Activated naive CD8-positive, alpha-beta T cell treated with anti-CD3 and anti-CD28 coated beads for 36 hours (primary cell): ENCODE measurements at regions not wholly inside any gene's neighbourhood (a gene's known extent, or its start where the extent isn't known, plus 50 kb on each side); places are given as distances from the start of the nearest gene placed in this dataset.
"Not testable (repeated sequence)": the region's sequence is repeated elsewhere in the genome, so short reads cannot be mapped to it uniquely, and the experiment has no call there.

ENCODE experiments used
- DNase-seq: peaks from one replicate; pipeline ENCODE4 v3.0.0; 2021
- H3K27ac Mint-ChIP-seq: one replicate; pipeline ENCODE4 v1.8.0; 2022; ENCODE audit warnings: mild to moderate bottlenecking, moderate library complexity, mixed read lengths
- H3K27me3 Mint-ChIP-seq: one replicate; pipeline ENCODE4 v1.8.0; 2022; ENCODE audit warnings: mild to moderate bottlenecking, mixed read lengths
- H3K36me3 Mint-ChIP-seq: one replicate; pipeline ENCODE4 v1.8.0; 2021; ENCODE audit warnings: mild to moderate bottlenecking, mixed read lengths
- H3K4me1 Mint-ChIP-seq: one replicate; pipeline ENCODE4 v1.8.0; 2021; ENCODE audit warnings: mixed read lengths
- H3K4me3 Mint-ChIP-seq: one replicate; pipeline ENCODE4 v1.8.0; 2022; ENCODE audit warnings: mild to moderate bottlenecking, moderate library complexity, mixed read lengths
- H3K9me3 Mint-ChIP-seq: one replicate; pipeline ENCODE4 v1.8.0; 2022; ENCODE audit warnings: mixed read lengths

GRCh38 chr3:164418414-164418813 lies 659.9 kb downstream of the SI start:
- no peak for DNase-seq
- H3K36me3 Mint-ChIP-seq: no peaks in the 10 kb centered on the region
- H3K9me3 Mint-ChIP-seq: peaks cover 3% of the 10 kb centered on the region
- H3K4me1 Mint-ChIP-seq: no peaks in the 10 kb centered on the region
- no peaks in the 10 kb centered on the region for H3K27me3 Mint-ChIP-seq
- no peak overlapping the region for H3K4me3 Mint-ChIP-seq
- no peak overlapping the region for H3K27ac Mint-ChIP-seq

DNA sequence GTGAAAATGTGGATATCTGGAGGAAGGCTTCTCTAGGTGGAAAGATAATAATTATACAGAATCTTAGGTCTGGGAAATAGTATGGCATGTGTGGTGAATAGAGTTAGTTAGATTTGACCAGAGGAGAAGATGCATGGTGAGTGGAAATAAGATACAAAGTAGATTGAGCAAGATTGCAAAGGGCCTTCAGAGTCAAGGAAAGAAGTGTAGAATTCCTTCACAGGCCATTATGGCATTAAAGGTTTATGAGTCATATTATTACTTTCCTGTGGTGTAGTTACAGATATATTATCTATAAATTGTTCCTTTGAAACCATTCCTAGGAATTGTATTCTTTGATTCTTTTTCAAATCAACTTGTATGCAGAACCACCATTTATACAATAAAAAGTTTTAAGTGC lies 660.3 kb downstream of the SI start:
- no peaks in the 10 kb centered on the region for H3K27me3 Mint-ChIP-seq
- no peaks in the 10 kb centered on the region for H3K4me1 Mint-ChIP-seq
- H3K36me3 Mint-ChIP-seq: no peaks in the 10 kb centered on the region
- H3K27ac Mint-ChIP-seq: no peak overlapping the region
- peaks cover 3% of the 10 kb centered on the region for H3K9me3 Mint-ChIP-seq
- H3K4me3 Mint-ChIP-seq: no peak overlapping the region
- DNase-seq: no peak

GRCh38 chr3:164416491-164417222 lies 661.6 kb downstream of the SI start:
- H3K36me3 Mint-ChIP-seq: no peaks in the 10 kb centered on the region
- no peaks in the 10 kb centered on the region for H3K4me1 Mint-ChIP-seq
- peaks cover 6% of the 10 kb centered on the region for H3K9me3 Mint-ChIP-seq
- no peak overlapping the region for H3K27ac Mint-ChIP-seq
- no peaks in the 10 kb centered on the region for H3K27me3 Mint-ChIP-seq
- no peak overlapping the region for H3K4me3 Mint-ChIP-seq
- no peak for DNase-seq

DNA sequence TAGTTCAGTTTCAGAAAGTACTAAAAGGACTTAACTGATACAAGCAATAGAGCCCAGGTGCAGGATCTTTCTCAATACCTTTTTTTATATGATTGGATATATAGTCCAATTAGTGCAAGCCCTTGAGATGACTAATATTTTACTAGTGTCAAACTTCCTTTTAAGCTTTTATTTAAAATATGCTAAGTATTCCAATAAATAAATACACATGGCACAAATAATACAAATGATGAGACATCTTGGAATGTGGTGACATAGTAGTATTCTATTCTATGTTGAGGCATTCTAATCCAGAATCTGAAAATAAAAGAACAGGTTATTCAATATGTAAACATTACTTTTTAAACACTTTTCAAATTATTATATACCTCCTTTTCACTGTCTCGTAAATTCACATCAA lies 670.0 kb downstream of the SI start:
- H3K4me3 Mint-ChIP-seq: no peak overlapping the region
- DNase-seq: no peak
- no peaks in the 10 kb centered on the region for H3K36me3 Mint-ChIP-seq
- H3K4me1 Mint-ChIP-seq: no peaks in the 10 kb centered on the region
- H3K9me3 Mint-ChIP-seq: peaks cover 9% of the 10 kb centered on the region
- no peak overlapping the region for H3K27ac Mint-ChIP-seq
- H3K27me3 Mint-ChIP-seq: no peaks in the 10 kb centered on the region

- Mint-ChIP-seq H3K36me3 (no peaks in the 10 kb centered on the region), H3K9me3 (peaks cover 4% of the 10 kb centered on the region), H3K27me3 (no peaks in the 10 kb centered on the region), H3K4me3 (no peak overlapping the region), H3K4me1 (no peaks in the 10 kb centered on the region), H3K27ac (no peak overlapping the region)
- no peak for DNase-seq
These were observed 671.2 kb downstream of the SI start for GRCh38 chr3:164407111-164407510.

DNA sequence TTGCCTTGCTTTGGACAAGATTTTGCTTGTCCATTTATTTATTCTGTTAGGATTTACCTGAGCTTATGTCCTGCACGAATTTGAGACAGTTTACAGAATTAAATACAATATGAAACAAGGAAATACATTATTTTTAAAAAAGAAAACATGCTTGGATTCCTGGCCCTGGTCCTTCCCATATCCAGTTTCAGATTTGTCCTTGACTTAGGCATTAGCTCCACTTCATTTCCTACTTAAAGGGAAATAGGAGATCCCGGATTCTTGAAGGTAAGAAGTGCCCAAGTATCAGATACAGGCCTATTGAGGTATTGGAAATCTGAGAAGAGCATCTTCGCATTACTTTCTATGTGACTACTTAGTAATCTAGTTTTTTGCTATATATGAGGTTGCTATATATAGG lies 672.0 kb downstream of the SI start:
- peaks cover 4% of the 10 kb centered on the region for H3K9me3 Mint-ChIP-seq
- H3K27me3 Mint-ChIP-seq: no peaks in the 10 kb centered on the region
- DNase-seq: no peak
- no peaks in the 10 kb centered on the region for H3K36me3 Mint-ChIP-seq
- H3K4me1 Mint-ChIP-seq: no peaks in the 10 kb centered on the region
- no peak overlapping the region for H3K27ac Mint-ChIP-seq
- no peak overlapping the region for H3K4me3 Mint-ChIP-seq

GRCh38 chr3:164401923-164402322 lies 676.4 kb downstream of the SI start:
- Mint-ChIP-seq H3K9me3 (peaks cover 1% of the 10 kb centered on the region), H3K4me1 (no peaks in the 10 kb centered on the region), H3K4me3 (no peak overlapping the region), H3K27ac (no peak overlapping the region), H3K36me3 (no peaks in the 10 kb centered on the region), H3K27me3 (no peaks in the 10 kb centered on the region)
- no peak for DNase-seq

DNA sequence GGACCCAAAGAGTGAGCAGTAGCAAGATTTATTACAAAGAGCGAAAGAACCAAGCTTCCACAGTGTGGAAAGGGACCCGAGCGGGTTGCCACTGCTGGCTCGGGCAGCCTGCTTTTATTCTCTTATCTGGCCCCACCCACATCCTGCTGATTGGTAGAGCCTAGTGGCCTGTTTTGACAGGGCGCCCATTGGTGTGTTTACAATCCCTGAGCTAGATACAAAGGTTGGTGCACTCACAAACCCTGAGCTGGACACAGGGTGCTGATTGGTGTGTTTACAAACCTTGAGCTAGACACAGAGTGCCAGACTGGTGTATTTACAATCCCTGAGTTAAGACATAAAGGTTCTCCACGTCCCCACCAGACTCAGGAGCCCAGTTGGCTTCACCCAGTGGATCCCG lies 676.9 kb downstream of the SI start:
- H3K36me3 Mint-ChIP-seq, DNase-seq, H3K27ac Mint-ChIP-seq, H3K27me3 Mint-ChIP-seq, H3K9me3 Mint-ChIP-seq, H3K4me1 Mint-ChIP-seq, H3K4me3 Mint-ChIP-seq: not testable (repeated sequence)

DNA sequence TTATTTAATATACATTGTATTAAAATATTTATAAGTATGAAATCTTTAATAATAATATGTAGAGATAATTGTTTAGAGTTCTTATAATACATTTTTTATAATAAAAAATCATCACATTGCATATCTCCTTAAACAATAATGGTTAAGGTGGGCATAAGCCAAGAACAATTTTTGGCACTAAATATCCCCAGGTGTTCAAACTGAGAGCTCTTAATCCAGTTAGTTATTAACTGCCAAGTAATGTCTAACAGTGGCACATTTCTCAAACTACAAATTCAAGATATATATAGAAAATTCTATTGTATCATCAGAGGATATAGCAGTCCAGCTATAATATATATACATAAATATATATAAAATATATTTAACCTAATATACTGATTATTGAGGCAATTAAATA lies 680.8 kb downstream of the SI start:
- Mint-ChIP-seq H3K9me3 (peaks cover 2% of the 10 kb centered on the region), H3K27me3 (no peaks in the 10 kb centered on the region), H3K27ac (no peak overlapping the region), H3K4me1 (no peaks in the 10 kb centered on the region), H3K36me3 (no peaks in the 10 kb centered on the region), H3K4me3 (no peak overlapping the region)
- no peak for DNase-seq

DNA sequence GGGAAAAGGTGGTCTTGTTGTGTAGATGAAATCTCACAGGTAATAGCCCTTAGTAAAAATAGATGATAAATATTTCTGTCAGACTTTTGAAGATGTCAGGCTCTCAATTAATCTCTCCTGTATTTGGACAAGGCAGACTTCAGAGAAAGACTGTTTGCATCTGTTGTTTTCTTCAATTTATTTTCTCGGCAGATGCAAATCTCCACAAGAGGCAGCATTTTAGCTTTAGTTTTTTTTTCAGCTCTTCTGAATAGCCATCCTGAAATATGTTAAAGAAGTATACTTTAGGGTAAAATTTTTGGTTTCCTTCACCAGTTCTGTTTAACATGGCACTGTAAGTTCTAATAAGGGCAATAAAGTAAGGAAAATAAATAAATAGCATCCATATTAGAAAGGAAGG lies 685.1 kb downstream of the SI start:
- H3K36me3 Mint-ChIP-seq: no peaks in the 10 kb centered on the region
- no peak for DNase-seq
- H3K4me1 Mint-ChIP-seq: no peaks in the 10 kb centered on the region
- H3K9me3 Mint-ChIP-seq: peaks cover 6% of the 10 kb centered on the region
- H3K4me3 Mint-ChIP-seq: no peak overlapping the region
- no peak overlapping the region for H3K27ac Mint-ChIP-seq
- H3K27me3 Mint-ChIP-seq: no peaks in the 10 kb centered on the region

GRCh38 chr3:164390046-164390445 lies 688.2 kb downstream of the SI start:
- H3K36me3 Mint-ChIP-seq: no peaks in the 10 kb centered on the region
- peaks cover 7% of the 10 kb centered on the region for H3K9me3 Mint-ChIP-seq
- H3K4me3 Mint-ChIP-seq: no peak overlapping the region
- DNase-seq: no peak
- H3K27ac Mint-ChIP-seq: no peak overlapping the region
- H3K27me3 Mint-ChIP-seq: no peaks in the 10 kb centered on the region
- H3K4me1 Mint-ChIP-seq: no peaks in the 10 kb centered on the region

DNA sequence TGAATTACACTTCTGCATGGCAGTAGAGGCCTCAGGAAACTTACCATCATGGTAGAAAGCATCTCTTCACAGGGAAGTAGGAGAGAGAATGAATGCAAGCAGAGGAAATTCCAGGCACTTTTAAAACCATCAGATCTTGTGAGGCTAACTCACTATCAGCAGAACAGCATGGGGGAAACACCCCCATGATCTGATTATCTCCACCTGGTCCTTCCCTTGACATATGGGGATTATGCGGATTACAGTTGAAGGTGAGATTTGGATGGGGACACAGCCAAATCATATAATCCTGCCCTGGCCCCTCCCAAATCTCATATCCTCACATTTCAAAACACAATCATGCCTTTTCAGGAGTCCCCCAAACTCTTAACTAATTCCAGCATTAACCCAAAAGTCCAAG lies 691.1 kb downstream of the SI start:
- no peak overlapping the region for H3K4me3 Mint-ChIP-seq
- DNase-seq: no peak
- H3K4me1 Mint-ChIP-seq: no peaks in the 10 kb centered on the region
- H3K9me3 Mint-ChIP-seq: peaks cover 9% of the 10 kb centered on the region
- H3K36me3 Mint-ChIP-seq: no peaks in the 10 kb centered on the region
- no peaks in the 10 kb centered on the region for H3K27me3 Mint-ChIP-seq
- no peak overlapping the region for H3K27ac Mint-ChIP-seq

DNA sequence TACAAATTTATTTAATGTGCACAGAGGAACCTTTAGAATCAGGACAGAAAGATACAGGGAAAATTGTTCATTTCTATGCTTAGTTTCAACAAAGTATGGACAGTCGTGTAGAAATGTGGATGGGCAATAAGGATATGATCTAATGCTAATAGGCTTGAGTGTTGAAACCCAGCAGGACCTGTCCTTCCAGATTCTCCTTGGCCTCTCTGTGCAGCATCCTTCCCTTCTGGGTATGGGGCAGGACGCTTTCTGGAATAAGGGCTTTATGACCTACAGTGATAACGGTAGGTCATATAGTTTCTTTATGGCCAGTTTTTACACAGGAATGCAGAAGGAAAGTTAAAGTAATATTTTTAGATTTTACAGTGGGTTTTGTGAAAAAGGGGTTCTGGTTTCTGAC lies 698.1 kb downstream of the SI start:
- Mint-ChIP-seq H3K36me3 (no peaks in the 10 kb centered on the region), H3K27me3 (no peaks in the 10 kb centered on the region), H3K27ac (no peak overlapping the region), H3K4me1 (no peaks in the 10 kb centered on the region), H3K9me3 (peaks cover 6% of the 10 kb centered on the region), H3K4me3 (no peak overlapping the region)
- DNase-seq: no peak

DNA sequence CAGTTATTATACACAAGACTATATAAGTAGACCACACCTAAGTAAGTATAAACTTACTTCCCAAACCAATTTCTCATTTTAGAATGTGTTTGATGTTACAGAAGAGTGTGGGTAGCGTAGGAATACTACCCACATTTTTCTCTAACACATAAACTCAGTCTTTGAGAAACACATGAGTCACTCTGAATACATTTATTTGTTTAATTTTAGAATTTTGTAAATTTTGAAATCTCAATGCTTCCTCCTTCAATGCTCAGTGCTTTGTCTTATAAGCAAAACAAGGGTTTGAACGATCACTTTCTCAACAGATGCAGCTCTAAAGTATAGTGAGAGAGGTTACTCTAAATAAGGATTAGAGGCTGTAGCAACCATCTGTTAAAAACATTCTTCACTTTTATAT lies 700.8 kb downstream of the SI start:
- H3K27ac Mint-ChIP-seq: no peak overlapping the region
- H3K4me1 Mint-ChIP-seq: no peaks in the 10 kb centered on the region
- H3K27me3 Mint-ChIP-seq: no peaks in the 10 kb centered on the region
- no peak overlapping the region for H3K4me3 Mint-ChIP-seq
- DNase-seq: no peak
- H3K9me3 Mint-ChIP-seq: peaks cover 4% of the 10 kb centered on the region
- H3K36me3 Mint-ChIP-seq: no peaks in the 10 kb centered on the region

DNA sequence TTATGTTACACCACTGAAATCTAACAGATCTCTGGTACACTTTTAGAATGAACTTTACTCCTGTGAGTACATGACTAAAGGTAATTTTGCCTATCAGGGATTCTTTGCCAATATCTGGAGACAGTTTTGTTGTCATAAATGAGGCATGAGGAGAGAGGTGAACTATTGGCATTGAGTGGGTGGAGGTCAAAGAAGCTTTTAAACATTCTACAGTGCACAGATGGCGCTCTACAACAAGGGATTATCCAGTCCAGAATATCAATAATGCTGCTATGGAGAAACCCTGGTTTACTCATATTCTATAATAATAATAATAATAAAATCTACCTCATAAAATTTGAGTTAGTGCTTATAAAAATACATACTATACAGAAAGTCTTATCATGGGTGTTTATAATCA lies 702.3 kb downstream of the SI start:
- no peak for DNase-seq
- no peak overlapping the region for H3K27ac Mint-ChIP-seq
- peaks cover 2% of the 10 kb centered on the region for H3K9me3 Mint-ChIP-seq
- H3K27me3 Mint-ChIP-seq: no peaks in the 10 kb centered on the region
- no peaks in the 10 kb centered on the region for H3K36me3 Mint-ChIP-seq
- no peaks in the 10 kb centered on the region for H3K4me1 Mint-ChIP-seq
- no peak overlapping the region for H3K4me3 Mint-ChIP-seq

DNA sequence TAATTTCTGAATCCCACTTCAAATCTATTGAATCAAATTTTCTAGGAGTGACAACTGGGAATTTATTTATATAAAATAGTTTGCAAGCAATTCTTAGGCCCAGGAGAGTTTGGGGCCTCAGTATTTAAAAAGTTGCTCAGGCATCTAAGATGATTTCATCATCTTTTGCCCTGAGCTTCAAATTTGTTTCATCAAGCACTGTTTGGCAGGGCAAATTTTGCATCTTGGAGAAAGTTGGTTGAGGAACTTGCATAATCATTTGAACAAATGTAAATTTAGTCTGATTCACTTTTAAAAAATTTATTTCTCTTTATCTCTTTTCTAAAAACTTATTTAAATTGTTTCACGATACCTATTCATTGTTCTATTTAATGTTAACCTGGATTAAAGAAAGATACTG lies 702.8 kb downstream of the SI start:
- H3K27me3 Mint-ChIP-seq: no peaks in the 10 kb centered on the region
- H3K4me3 Mint-ChIP-seq: no peak overlapping the region
- DNase-seq: no peak
- peaks cover 2% of the 10 kb centered on the region for H3K9me3 Mint-ChIP-seq
- H3K36me3 Mint-ChIP-seq: no peaks in the 10 kb centered on the region
- H3K27ac Mint-ChIP-seq: no peak overlapping the region
- no peaks in the 10 kb centered on the region for H3K4me1 Mint-ChIP-seq

DNA sequence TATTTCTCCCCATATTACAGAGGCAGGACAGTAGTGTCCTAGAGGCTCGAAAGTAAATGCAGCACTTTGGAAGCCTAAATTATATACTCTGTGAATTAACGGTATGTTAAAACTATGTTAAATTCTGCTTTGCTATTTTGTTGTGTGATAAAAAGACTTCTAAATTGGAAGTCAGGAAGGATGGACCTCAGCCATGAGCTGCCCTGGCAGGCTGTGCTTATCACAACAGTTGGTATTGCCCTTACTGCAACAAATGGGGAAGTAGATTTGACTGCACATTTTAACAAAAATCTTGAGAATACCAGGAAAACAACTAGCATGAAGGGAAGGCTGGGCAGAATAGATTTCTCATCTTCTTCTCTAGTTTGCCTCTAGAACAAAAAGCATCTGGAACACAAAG lies 706.6 kb downstream of the SI start:
- no peak overlapping the region for H3K27ac Mint-ChIP-seq

More for the DNA sequence above, 706.6 kb downstream of the SI start:
- Mint-ChIP-seq H3K4me3 (no peak overlapping the region), H3K36me3 (no peaks in the 10 kb centered on the region), H3K9me3 (no peaks in the 10 kb centered on the region), H3K4me1 (no peaks in the 10 kb centered on the region), H3K27me3 (no peaks in the 10 kb centered on the region)
- DNase-seq: no peak
